PC-9 (cell line): ENCODE measurements at regions not wholly inside any gene's neighbourhood (a gene's known extent, or its start where the extent isn't known, plus 50 kb on each side); places are given as distances from the start of the nearest gene placed in this dataset.

ENCODE experiments used
- BruUV-seq: library from RNA; stranded (reverse); fragments of 400-500 nt; replicated peaks from 2 replicates; lab custom pipeline; 2021; lab: Mats Ljungman, UMichigan
- CTCF ChIA-PET: fragments of 300-600 bp; sonication (Branson Sonifier 250); formaldehyde crosslinking; loops from one replicate; lab custom pipeline; 2022; ENCODE audit warnings: antibody characterized with exemption; lab: Charles Lee
- POLR2A ChIA-PET: fragments of 300-600 bp; sonication (Branson Sonifier 250); formaldehyde crosslinking; loops from one replicate; lab custom pipeline; 2022; ENCODE audit warnings: antibody characterized with exemption; ENCODE audit not compliant: unreplicated experiment; lab: Charles Lee
- DNase-seq, 2 experiments: peaks; one replicate each; pipeline versions ENCODE4 v3.0.0 to v3.0.0-alpha.2; 2015 to 2022; ENCODE audit warnings: mixed read lengths in 1 of 2
- H2AFZ ChIP-seq: fragments of 200-600 bp; sonication (generic); 2 replicates; pipeline ENCODE4 v1.8.1; 2017; ENCODE audit warnings: antibody characterized with exemption
- H3F3A ChIP-seq: fragments of 200-600 bp; sonication (generic); 2 replicates; pipeline ENCODE4 v1.8.1; 2017; ENCODE audit warnings: antibody characterized with exemption, mild to moderate bottlenecking, low read depth; ENCODE audit not compliant: insufficient read depth
- H3K27ac ChIP-seq: fragments of 200-600 bp; sonication (generic); 2 replicates; pipeline ENCODE4 v1.6.1; 2016; ENCODE audit warnings: mixed run types
- H3K27me3 ChIP-seq: fragments of 200-600 bp; sonication (generic); 2 replicates; pipeline ENCODE4 v1.6.1; 2016; ENCODE audit warnings: low read depth, mixed run types; ENCODE audit not compliant: insufficient read depth
- H3K36me3 ChIP-seq: fragments of 200-600 bp; sonication (generic); 2 replicates; pipeline ENCODE4 v1.6.1; 2016; ENCODE audit warnings: low read depth, mixed run types
- H3K4me1 ChIP-seq: fragments of 200-600 bp; sonication (generic); replicated peaks from 2 replicates; pipeline ENCODE4 v1.6.1; 2016; ENCODE audit warnings: mixed run types; ENCODE audit not compliant: insufficient read depth
- H3K4me2 ChIP-seq: fragments of 200-600 bp; sonication (generic); 2 replicates; pipeline ENCODE4 v1.6.1; 2017; ENCODE audit warnings: mixed run types
- H3K4me3 ChIP-seq: fragments of 200-600 bp; sonication (generic); 2 replicates; pipeline ENCODE4 v1.6.1; 2016; ENCODE audit warnings: mixed run types
- H3K79me2 ChIP-seq: fragments of 200-600 bp; sonication (generic); 2 replicates; pipeline ENCODE4 v1.6.1; 2017; ENCODE audit warnings: low read depth, mixed run types
- H3K9me2 ChIP-seq: fragments of 200-600 bp; sonication (generic); 2 replicates; pipeline ENCODE4 v1.8.1; 2017; ENCODE audit warnings: mild to moderate bottlenecking; ENCODE audit not compliant: insufficient read depth
- H3K9me3 ChIP-seq: fragments of 200-600 bp; sonication (generic); 2 replicates; pipeline ENCODE4 v1.8.1; 2016; ENCODE audit warnings: low read depth; ENCODE audit not compliant: insufficient read depth
- H4K20me1 ChIP-seq: fragments of 200-600 bp; sonication (generic); 2 replicates; pipeline ENCODE4 v1.8.1; 2017; ENCODE audit not compliant: insufficient read depth
- CTCF ChIP-seq: fragments of 200-600 bp; sonication (generic); conservative IDR thresholded peaks from 2 replicates; pipeline ENCODE4 v1.6.1; 2017; ENCODE audit warnings: mixed run types, antibody characterized with exemption, mild to moderate bottlenecking, moderate library complexity
- EZH2 ChIP-seq: fragments of 200-600 bp; sonication (generic); IDR thresholded peaks from 2 replicates; pipeline ENCODE4 v1.8.0; 2017; ENCODE audit warnings: antibody characterized with exemption, low read depth
- intact Hi-C: fragments of 100-400 bp; cut with micrococcal nuclease; formaldehyde crosslinking; loops from one replicate; pipeline ENCODE4 v1.10.0; 2022; ENCODE audit not compliant: unreplicated experiment

GRCh38 chr3:65098400-65098799, 410.6 kb upstream of the ADAMTS9 start:
- no peak for DNase-seq
- Histone ChIP-seq H2AFZ (no peak overlapping the region), H3K4me2 (no peak overlapping the region), H3K79me2 (no peaks in the 10 kb centered on the region), H3K4me1 (no peaks in the 10 kb centered on the region), H3K9me2 (no peaks in the 10 kb centered on the region), H4K20me1 (no peaks in the 10 kb centered on the region), H3K36me3 (no peaks in the 10 kb centered on the region), H3K27me3 (no peaks in the 10 kb centered on the region), H3K27ac (no peak overlapping the region), H3K9me3 (no peaks in the 10 kb centered on the region), H3F3A (no peaks in the 10 kb centered on the region), H3K4me3 (no peak overlapping the region)
- intact Hi-C loops, result no loop called here
- no peak for TF ChIP-seq CTCF
- ChIA-PET CTCF (no interaction called here), POLR2A (no interaction called here)
- no TSS peak for BruUV-seq

- TF ChIP-seq EZH2, result no peak
- no peak for TF ChIP-seq CTCF
- Histone ChIP-seq H3K4me2 (no peak overlapping the region), H3K4me1 (no peaks in the 10 kb centered on the region), H3K9me2 (no peaks in the 10 kb centered on the region), H3F3A (no peaks in the 10 kb centered on the region), H3K9me3 (no peaks in the 10 kb centered on the region), H3K36me3 (no peaks in the 10 kb centered on the region), H3K4me3 (no peak overlapping the region), H3K27ac (no peak overlapping the region), H3K27me3 (no peaks in the 10 kb centered on the region), H2AFZ (no peak overlapping the region), H3K79me2 (no peaks in the 10 kb centered on the region), H4K20me1 (no peaks in the 10 kb centered on the region)
- ChIA-PET CTCF (no interaction called here), POLR2A (interaction anchor here (0.7 kb wide), 1 partner anchor 164 kb away, joined by 6 read pairs; no protein-coding TSS in a partner anchor)
- no peak for DNase-seq
- intact Hi-C loops, result no loop called here
- BruUV-seq, result no TSS peak
Measured at GRCh38 chr3:65096110-65096745, 408.4 kb upstream of the ADAMTS9 start.

- no peaks in the 10 kb centered on the region for H3K4me1 ChIP-seq
- no peak overlapping the region for H3K27ac ChIP-seq
- BruUV-seq, result no TSS peak
- H3K9me3 ChIP-seq, result no peaks in the 10 kb centered on the region
- DNase-seq, result no peak
- no peaks in the 10 kb centered on the region for H3K9me2 ChIP-seq
- no peaks in the 10 kb centered on the region for H3K36me3 ChIP-seq
- H3K4me2 ChIP-seq, result no peak overlapping the region
- no peaks in the 10 kb centered on the region for H4K20me1 ChIP-seq
- H3K4me3 ChIP-seq, result no peak overlapping the region
- intact Hi-C loops, result no loop called here
- H3K27me3 ChIP-seq, result no peaks in the 10 kb centered on the region
- no peaks in the 10 kb centered on the region for H3F3A ChIP-seq
- ChIA-PET POLR2A (no interaction called here), CTCF (no interaction called here)
- H2AFZ ChIP-seq, result no peak overlapping the region
- no peaks in the 10 kb centered on the region for H3K79me2 ChIP-seq
- TF ChIP-seq EZH2 (no peak), CTCF (no peak)
Measured at GRCh38 chr3:65094723-65095122, 406.9 kb upstream of the ADAMTS9 start.
